ENCODE measurements at regions not wholly inside any gene's neighbourhood (a gene's known extent, or its start where the extent isn't known, plus 50 kb on each side); places are given as distances from the start of the nearest gene placed in this dataset.

DNA sequence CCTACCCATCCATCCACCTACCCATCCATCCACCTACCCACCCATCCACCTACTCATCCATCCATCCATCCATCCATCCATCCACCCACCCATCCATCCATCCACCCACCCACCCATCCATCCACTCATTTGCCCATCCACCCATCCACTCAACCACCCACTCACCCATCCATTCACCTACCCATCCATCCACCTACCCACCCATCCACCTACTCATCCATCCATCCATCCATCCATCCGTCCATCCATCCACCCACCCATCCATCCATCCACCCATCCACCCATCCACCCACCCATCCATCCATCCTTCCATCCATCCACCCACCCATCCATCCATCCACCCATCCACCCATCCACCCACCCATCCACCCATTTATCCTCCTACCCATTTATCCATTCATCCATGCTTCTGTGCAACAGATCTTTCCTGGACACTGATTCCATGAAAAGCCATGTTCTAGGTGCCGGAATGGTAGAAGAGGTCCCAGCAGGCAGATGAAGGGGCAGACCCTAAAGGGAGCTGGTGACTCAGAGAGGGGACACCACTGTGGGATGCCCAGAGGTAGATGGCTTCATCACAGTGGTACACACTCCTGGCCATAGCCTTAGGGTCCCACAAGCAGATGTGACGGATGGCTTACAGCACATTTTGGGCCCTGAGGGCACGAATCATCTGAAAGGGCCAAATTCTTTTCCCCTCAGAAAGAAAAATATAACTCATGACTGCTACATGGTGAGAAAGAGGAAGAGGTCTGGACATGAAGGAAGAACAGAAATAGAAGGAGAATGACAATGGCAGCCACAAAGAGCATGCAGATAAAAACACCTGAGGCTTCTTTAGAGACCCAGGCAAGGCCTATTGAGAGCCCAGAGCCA is 76.0 kb downstream of the KCTD15 start:
- DNase-seq: no peak
- TF ChIP-seq, protein P1, sequence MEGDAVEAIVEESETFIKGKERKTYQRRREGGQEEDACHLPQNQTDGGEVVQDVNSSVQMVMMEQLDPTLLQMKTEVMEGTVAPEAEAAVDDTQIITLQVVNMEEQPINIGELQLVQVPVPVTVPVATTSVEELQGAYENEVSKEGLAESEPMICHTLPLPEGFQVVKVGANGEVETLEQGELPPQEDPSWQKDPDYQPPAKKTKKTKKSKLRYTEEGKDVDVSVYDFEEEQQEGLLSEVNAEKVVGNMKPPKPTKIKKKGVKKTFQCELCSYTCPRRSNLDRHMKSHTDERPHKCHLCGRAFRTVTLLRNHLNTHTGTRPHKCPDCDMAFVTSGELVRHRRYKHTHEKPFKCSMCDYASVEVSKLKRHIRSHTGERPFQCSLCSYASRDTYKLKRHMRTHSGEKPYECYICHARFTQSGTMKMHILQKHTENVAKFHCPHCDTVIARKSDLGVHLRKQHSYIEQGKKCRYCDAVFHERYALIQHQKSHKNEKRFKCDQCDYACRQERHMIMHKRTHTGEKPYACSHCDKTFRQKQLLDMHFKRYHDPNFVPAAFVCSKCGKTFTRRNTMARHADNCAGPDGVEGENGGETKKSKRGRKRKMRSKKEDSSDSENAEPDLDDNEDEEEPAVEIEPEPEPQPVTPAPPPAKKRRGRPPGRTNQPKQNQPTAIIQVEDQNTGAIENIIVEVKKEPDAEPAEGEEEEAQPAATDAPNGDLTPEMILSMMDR (IDR thresholded peaks at IDR 0.05): no peak
- intact Hi-C loops (cut with DNase I; ENCODE audit: low total_unique reads): no loop called here
- Histone ChIP-seq H3K27ac (no peak overlapping the region), H3K9me3 (no peaks in the 10 kb centered on the region), H3K4me1 (peaks cover 0 to 23% (median 5%) of the 10 kb centered on the region in 4 donors), H3K27me3 (peaks cover 0 to 3% of the 10 kb centered on the region in 2 donors), H3K36me3 (no peaks in the 10 kb centered on the region), H3K4me3 (no peak overlapping the region)

DNA sequence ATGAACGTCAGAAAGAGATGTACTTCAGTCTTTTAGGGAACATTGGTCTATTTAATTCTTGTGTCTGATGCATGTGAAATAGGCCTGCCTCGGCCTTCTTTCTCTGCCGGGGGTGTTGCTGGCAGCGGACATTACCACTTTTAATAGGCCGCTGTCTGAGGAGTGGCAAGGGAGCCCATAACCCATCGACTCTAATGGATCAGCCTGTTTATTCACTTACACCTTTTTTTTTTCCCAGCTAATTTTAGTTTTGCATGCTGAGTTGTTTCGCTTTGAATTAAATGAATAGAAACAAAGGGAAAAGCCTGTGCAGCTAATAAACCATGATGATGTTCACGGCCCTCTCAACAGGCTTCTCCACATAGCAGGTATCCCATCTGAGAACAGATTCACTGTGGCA is 78.4 kb downstream of the KCTD15 start:
- Histone ChIP-seq H3K27ac (no peak overlapping the region), H3K27me3 (peaks cover 0 to 3% of the 10 kb centered on the region in 2 donors), H3K9me3 (no peaks in the 10 kb centered on the region), H3K4me1 (peaks cover 0 to 9% (median 1%) of the 10 kb centered on the region in 4 donors), H3K36me3 (no peaks in the 10 kb centered on the region), H3K4me3 (no peak overlapping the region)
- TF ChIP-seq, protein P1 (IDR thresholded peaks at IDR 0.05): no peak
- intact Hi-C loops (cut with DNase I; ENCODE audit: low total_unique reads): no loop called here
- no peak for DNase-seq

DNA sequence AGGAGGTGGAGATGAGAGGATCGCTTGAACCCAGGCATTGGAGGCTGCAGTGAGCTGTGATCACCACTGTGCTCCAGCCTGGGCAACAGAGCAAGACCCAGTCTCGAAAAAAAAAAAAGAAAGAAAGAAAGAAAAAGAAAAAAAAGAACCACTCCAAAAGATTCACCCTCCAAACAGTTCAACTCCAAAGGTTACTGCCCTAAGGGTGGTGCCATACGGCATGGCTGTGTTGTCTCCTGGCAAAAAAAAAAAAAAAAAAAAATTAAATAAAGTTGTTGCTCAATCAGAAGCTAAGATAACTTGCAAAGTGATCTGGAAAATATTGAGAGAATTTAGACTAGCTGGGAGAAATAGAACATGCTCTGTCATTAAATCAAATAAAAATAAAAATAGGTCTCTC is 79.5 kb downstream of the KCTD15 start:
- H3K36me3 ChIP-seq: no peaks in the 10 kb centered on the region
- H3K27ac ChIP-seq: no peak overlapping the region
- H3K4me1 ChIP-seq: peaks cover 0 to 9% (median 1%) of the 10 kb centered on the region in 4 donors
- no peak for DNase-seq
- H3K4me3 ChIP-seq: no peak overlapping the region
- TF ChIP-seq, protein P1 (IDR thresholded peaks at IDR 0.05): no peak
- intact Hi-C loops (cut with DNase I; ENCODE audit: low total_unique reads): no loop called here
- no peaks in the 10 kb centered on the region for H3K27me3 ChIP-seq
- no peaks in the 10 kb centered on the region for H3K9me3 ChIP-seq

DNA sequence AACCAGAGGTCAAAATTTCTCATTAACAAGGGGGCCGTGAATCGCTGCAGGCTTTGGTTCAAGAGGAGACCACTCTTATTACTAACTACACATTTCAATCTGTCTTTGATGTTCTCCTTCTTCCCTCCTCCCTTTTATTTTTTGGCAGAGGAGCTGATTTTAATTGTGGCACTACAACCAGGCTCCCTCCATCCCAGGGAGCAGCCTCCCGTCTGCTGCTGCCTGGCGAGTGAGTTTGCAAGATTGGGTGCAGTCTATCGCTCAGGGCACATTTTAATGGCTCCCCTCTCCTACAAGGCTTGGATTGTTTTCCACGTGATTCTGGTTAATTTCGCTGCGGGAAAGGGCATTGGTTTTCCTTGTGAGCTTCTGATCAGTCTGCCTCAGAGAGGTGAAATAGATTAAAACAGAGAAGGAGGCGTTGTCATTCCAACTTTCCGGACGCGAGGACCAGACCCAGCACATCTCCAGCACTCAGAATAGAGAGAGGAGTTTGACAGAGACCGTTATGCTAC is 81.4 kb downstream of the KCTD15 start:
- TF ChIP-seq, protein P1 (IDR thresholded peaks at IDR 0.05): no peak
- DNase-seq: no peak
- no peaks in the 10 kb centered on the region for H3K27me3 ChIP-seq
- intact Hi-C loops (cut with DNase I; ENCODE audit: low total_unique reads): no loop called here
- peaks cover 0 to 9% (median 1%) of the 10 kb centered on the region in 4 donors for H3K4me1 ChIP-seq
- H3K27ac ChIP-seq: no peak overlapping the region
- no peak overlapping the region for H3K4me3 ChIP-seq
- H3K36me3 ChIP-seq: no peaks in the 10 kb centered on the region
- no peaks in the 10 kb centered on the region for H3K9me3 ChIP-seq

DNA sequence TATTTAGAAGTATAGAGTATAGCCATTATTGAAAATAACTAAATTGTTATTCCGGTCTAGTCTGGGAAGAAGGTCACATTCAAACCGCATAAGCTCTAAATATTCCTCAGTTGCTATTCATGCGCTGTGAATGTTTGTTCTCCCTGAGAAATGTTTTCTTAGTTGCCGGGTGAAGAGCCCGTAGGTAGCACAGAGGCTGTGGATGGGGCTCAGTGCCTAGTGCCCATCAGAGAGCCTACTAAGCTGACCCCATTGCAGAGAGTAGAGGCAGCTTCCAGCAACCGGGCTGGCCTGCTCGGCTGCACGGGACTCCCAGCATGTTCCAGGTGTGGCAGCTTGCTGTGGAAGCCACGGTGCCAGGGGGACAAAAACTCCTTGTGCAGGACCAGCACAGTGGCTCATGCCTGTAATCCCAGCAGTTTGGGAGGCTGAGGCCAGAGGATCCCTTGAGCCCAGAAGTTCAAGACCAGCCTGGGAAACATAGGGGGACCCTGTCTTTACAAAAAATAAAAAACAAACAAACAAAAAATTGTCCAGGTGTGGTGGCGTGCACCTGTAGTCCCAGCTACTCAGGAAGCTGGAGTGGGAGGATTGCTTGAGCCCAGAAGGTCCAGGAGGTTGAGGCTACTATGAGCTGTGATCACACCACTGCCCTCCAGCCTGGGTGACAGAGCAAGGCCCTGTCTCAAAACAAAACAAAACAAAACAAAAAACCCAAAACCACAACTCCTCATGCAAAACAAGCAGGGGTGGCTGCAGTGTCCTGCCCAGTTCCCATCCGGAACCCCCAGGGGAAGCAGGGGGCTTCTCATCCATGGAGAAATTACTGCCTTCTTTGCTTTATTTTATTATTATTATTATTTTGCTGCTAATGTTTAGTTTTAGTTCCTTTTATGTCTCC is 82.5 kb downstream of the KCTD15 start:
- intact Hi-C loops (cut with DNase I; ENCODE audit: low total_unique reads): no loop called here
- Histone ChIP-seq H3K27me3 (peaks cover 0 to 2% of the 10 kb centered on the region in 2 donors), H3K36me3 (no peaks in the 10 kb centered on the region), H3K4me1 (peaks cover 0 to 13% (median 4%) of the 10 kb centered on the region in 4 donors), H3K4me3 (no peak overlapping the region), H3K27ac (no peak overlapping the region), H3K9me3 (no peaks in the 10 kb centered on the region)
- TF ChIP-seq, protein P1 (IDR thresholded peaks at IDR 0.05): no peak
- no peak for DNase-seq

Measured in tibial artery (tissue), 4 donors.